A549 (cell line): ENCODE measurements at regions not wholly inside any gene's neighbourhood (a gene's known extent, or its start where the extent isn't known, plus 50 kb on each side); places are given as distances from the start of the nearest gene placed in this dataset.

Source experiments
- ATAC-seq, 2 experiments: fragments of 200-7000 bp in 1 of 2; fragments of >200 bp in 1 of 2; cut with Nextera tagmentation in 1 of 2; cut with Tn5 transposase in 1 of 2; 3 replicates each; pipeline versions ENCODE4 v1.8.0 to v1.9.1; 2018 to 2020; ENCODE audit warnings: mild to moderate bottlenecking in 1 of 2, moderate library complexity in 1 of 2
- CTCF ChIA-PET: fragments of 300-600 bp; sonication (Branson Sonifier 250); formaldehyde crosslinking; extraction: SDS; loops from one replicate; lab custom pipeline; 2021; ENCODE audit warnings: antibody characterized with exemption, inconsistent platforms; lab: Yijun Ruan, JAX
- POLR2A ChIA-PET: fragments of 350-600 bp; formaldehyde crosslinking; extraction: SDS; loops from one replicate; lab custom pipeline; 2021; ENCODE audit warnings: antibody characterized with exemption, inconsistent platforms; lab: Yijun Ruan, JAX
- DNase-seq, 2 experiments: peaks; one replicate each; pipeline versions ENCODE4 v3.0.0 to v3.0.0-alpha.2; 2011 to 2016; ENCODE audit warnings: low read depth in 1 of 2, low spot score in 1 of 2
- FAIRE-seq: peaks from 2 replicates; lab custom pipeline; 2011; peaks lifted over from hg19 to GRCh38; lab: Jason Lieb, UNC
- H3K27ac ChIP-seq, 2 experiments: fragments of >200 bp; sonication (Bioruptor Twin); formaldehyde crosslinking; 3 replicates each; pipeline ENCODE4 v1.5.1; 2016 to 2017
- H3K4me1 ChIP-seq: fragments of >200 bp; sonication (Bioruptor Twin); formaldehyde crosslinking; 3 replicates; pipeline ENCODE4 v1.6.1; 2016
- H3K4me2 ChIP-seq: fragments of >200 bp; sonication (Bioruptor Twin); formaldehyde crosslinking; 3 replicates; pipeline ENCODE4 v1.6.1; 2016
- H3K4me3 ChIP-seq: fragments of >200 bp; sonication (Bioruptor Twin); formaldehyde crosslinking; 3 replicates; pipeline ENCODE4 v1.5.1; 2016
- H3K9me3 ChIP-seq: fragments of >200 bp; sonication (Bioruptor Twin); formaldehyde crosslinking; 3 replicates; pipeline ENCODE4 v1.6.1; 2016
- CBX2 ChIP-seq: fragments of 200-600 bp; sonication (generic); IDR thresholded peaks from 2 replicates; pipeline ENCODE4 v1.6.1; 2016; ENCODE audit warnings: low read depth, mild to moderate bottlenecking, borderline replicate concordance
- CHD2 ChIP-seq: fragments of 150-350 bp; IDR thresholded peaks from 2 replicates; pipeline ENCODE4 v1.6.1; 2014; ENCODE audit warnings: low read length; ENCODE audit not compliant: partially characterized antibody
- EP300 ChIP-seq, 2 experiments: fragments of >200 bp; sonication (Bioruptor Twin); formaldehyde crosslinking; IDR thresholded peaks; 2 replicates in 1 of 2; 3 replicates in 1 of 2; pipeline ENCODE4 v1.6.1; 2016 to 2017
- FOSL2 ChIP-seq, 2 experiments: fragments of 450-650 bp in 1 of 2; fragments of >200 bp in 1 of 2; sonication (Bioruptor Twin) in 1 of 2; formaldehyde crosslinking; IDR thresholded peaks; 2 replicates each; pipeline versions ENCODE4 v1.5.0 to v1.6.1; 2016 to 2020; ENCODE audit warnings: mild to moderate bottlenecking in 1 of 2, moderate library complexity in 1 of 2
- FOXS1 ChIP-seq: fragments of 250-450 bp; sonication (Bioruptor Pico); IDR thresholded peaks from 2 replicates; pipeline ENCODE4 v1.5.0; 2020; ENCODE audit warnings: mild to moderate bottlenecking, moderate library complexity
- HDAC2 ChIP-seq: fragments of 200-600 bp; sonication (generic); IDR thresholded peaks from 2 replicates; pipeline ENCODE4 v1.6.1; 2016
- HOXA7 ChIP-seq: fragments of 250-450 bp; sonication (Bioruptor Pico); IDR thresholded peaks from 2 replicates; pipeline ENCODE4 v1.5.0; 2020; ENCODE audit warnings: mild to moderate bottlenecking, moderate library complexity
- HOXB5 ChIP-seq: fragments of 250-450 bp; sonication (Bioruptor Pico); IDR thresholded peaks from 2 replicates; pipeline ENCODE4 v1.5.0; 2020; ENCODE audit warnings: mild to moderate bottlenecking, moderate library complexity
- JUN ChIP-seq, 2 experiments: fragments of >200 bp; sonication (Bioruptor Twin); formaldehyde crosslinking; IDR thresholded peaks; 2 replicates in 1 of 2; 3 replicates in 1 of 2; pipeline ENCODE4 v1.6.1; 2016 to 2017
- NFE2L2 ChIP-seq: fragments of 150-350 bp; conservative IDR thresholded peaks from 2 replicates; pipeline ENCODE4 v1.6.1; 2014; ENCODE audit warnings: low read length
- NR3C1 ChIP-seq: fragments of >200 bp; sonication (Bioruptor Twin); formaldehyde crosslinking; IDR thresholded peaks from 3 replicates; pipeline ENCODE4 v1.6.1; 2017
- RCOR1 ChIP-seq: fragments of 150-350 bp; IDR thresholded peaks from 2 replicates; pipeline ENCODE4 v1.6.1; 2014; ENCODE audit warnings: antibody characterized with exemption, low read length, low read depth
- RNF2 ChIP-seq: fragments of 200-600 bp; sonication (generic); IDR thresholded peaks from 2 replicates; pipeline ENCODE4 v1.6.1; 2016; ENCODE audit warnings: low read depth, mild to moderate bottlenecking, antibody characterized with exemption, moderate library complexity, borderline replicate concordance
- SREBF2 ChIP-seq: fragments of 450-650 bp; IDR thresholded peaks from 2 replicates; pipeline ENCODE4 v1.6.1; 2014; ENCODE audit warnings: mild to moderate bottlenecking, moderate library complexity
- ZNF302 ChIP-seq: fragments of 250-450 bp; sonication (Bioruptor Pico); IDR thresholded peaks from 2 replicates; pipeline ENCODE4 v1.9.0; 2021; ENCODE audit warnings: inconsistent platforms, mild to moderate bottlenecking, moderate library complexity
- ZSCAN20 ChIP-seq: fragments of 250-450 bp; sonication (Bioruptor Pico); IDR thresholded peaks from 2 replicates; pipeline ENCODE4 v1.8.0; 2022; ENCODE audit warnings: mild to moderate bottlenecking, moderate library complexity
- WGBS: methylation state at CpG from one replicate; pipeline ENCODE4 v1.1.6; 2017; ENCODE audit errors: missing lambda C conversion rate; 5-methylcytosine and 5-hydroxymethylcytosine counted together
- TF ChIP-seq, protein P1 (sequence below): fragments of 450-650 bp; IDR thresholded peaks from 2 replicates; pipeline ENCODE4 v1.6.1; 2014; ENCODE audit warnings: antibody characterized with exemption
- TF ChIP-seq, protein P2 (sequence below): fragments of >200 bp; sonication (Bioruptor Twin); formaldehyde crosslinking; IDR thresholded peaks from 3 replicates; pipeline ENCODE4 v1.5.1; 2016
- TF ChIP-seq, protein P3 (sequence below): fragments of 150-350 bp; IDR thresholded peaks from 2 replicates; pipeline ENCODE4 v1.6.1; 2014; ENCODE audit warnings: low read depth, mild to moderate bottlenecking, low read length
- TF ChIP-seq, protein P4 (sequence below): IDR thresholded peaks from 2 replicates; pipeline ENCODE4 v1.6.1; 2012

DNA sequence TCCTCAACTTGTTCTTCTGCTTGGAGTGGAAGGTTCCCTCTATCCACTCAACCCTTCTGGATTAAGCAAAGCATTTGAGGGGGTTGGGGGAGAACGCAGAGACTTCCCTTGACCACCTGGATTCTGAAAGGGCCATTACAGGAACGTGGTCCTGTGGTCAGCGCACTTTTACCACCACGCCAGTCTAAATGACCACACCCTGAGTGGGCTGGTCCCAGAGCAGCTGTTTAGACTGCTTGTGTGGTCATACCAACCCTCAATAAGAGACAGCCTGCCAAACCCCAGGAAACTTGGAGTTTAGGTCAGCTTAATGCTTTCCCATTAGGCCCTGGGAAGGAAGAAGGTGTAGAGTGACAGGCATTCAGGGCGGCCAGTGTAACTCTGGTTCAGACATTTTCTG lies 165.5 kb upstream of the ATP2B1 start (continued):
- TF ChIP-seq, protein P1, sequence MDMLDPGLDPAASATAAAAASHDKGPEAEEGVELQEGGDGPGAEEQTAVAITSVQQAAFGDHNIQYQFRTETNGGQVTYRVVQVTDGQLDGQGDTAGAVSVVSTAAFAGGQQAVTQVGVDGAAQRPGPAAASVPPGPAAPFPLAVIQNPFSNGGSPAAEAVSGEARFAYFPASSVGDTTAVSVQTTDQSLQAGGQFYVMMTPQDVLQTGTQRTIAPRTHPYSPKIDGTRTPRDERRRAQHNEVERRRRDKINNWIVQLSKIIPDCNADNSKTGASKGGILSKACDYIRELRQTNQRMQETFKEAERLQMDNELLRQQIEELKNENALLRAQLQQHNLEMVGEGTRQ: no peak
- TF ChIP-seq SREBF2: no peak

DNA sequence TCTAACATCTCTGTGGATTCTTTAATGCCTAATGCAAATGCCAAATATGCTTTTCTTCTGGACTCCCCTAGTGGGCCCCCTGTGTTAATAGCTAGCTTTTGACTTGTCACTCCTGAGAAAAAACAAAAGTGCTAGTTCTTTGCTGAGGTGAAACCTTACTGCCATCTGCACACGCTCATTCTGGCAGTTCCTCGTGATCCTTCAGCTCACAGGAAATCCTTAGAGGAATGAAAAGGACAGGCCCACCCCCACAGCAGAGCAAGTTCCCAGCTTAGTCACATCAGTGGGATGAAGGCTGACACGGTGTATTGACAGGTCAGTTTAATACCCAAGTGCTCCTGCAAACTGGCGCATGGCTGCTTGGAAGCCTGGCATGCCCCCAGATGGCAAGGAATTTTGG lies 165.1 kb upstream of the ATP2B1 start:
- Histone ChIP-seq H3K27ac (no peak overlapping the region), H3K9me3 (peaks cover 17% of the 10 kb centered on the region; the same call in 2 of the 3 replicates), H3K4me1 (no peaks in the 10 kb centered on the region), H3K4me2 (no peak overlapping the region), H3K4me3 (no peak overlapping the region)
- FAIRE-seq (no peak), ATAC-seq (no peak), DNase-seq (no peak)
- 79% methylated on average over 4 of the region's 4 CpGs for WGBS
- POLR2A ChIA-PET: no interaction called here
- CTCF ChIA-PET: interaction anchor here (1.6 kb wide), 1 partner anchor 11 kb away, joined by 5 read pairs; no protein-coding TSS in a partner anchor
- TF ChIP-seq RNF2 (no peak), HOXB5 (CRISPR knock-in tag) (no peak), JUN (IDR thresholded peaks at IDR 0.05) (no peak), ZSCAN20 (CRISPR knock-in tag) (no peak), EP300 (IDR thresholded peaks at IDR 0.05) (no peak), CBX2 (no peak), FOXS1 (CRISPR knock-in tag) (no peak), SREBF2 (no peak), CHD2 (no peak), ZNF302 (CRISPR knock-in tag) (no peak), FOSL2 (IDR thresholded peaks at IDR 0.05) (no peak), FOSL2 (CRISPR knock-in tag; IDR thresholded peaks at IDR 0.05) (no peak)
- TF ChIP-seq, protein P2, sequence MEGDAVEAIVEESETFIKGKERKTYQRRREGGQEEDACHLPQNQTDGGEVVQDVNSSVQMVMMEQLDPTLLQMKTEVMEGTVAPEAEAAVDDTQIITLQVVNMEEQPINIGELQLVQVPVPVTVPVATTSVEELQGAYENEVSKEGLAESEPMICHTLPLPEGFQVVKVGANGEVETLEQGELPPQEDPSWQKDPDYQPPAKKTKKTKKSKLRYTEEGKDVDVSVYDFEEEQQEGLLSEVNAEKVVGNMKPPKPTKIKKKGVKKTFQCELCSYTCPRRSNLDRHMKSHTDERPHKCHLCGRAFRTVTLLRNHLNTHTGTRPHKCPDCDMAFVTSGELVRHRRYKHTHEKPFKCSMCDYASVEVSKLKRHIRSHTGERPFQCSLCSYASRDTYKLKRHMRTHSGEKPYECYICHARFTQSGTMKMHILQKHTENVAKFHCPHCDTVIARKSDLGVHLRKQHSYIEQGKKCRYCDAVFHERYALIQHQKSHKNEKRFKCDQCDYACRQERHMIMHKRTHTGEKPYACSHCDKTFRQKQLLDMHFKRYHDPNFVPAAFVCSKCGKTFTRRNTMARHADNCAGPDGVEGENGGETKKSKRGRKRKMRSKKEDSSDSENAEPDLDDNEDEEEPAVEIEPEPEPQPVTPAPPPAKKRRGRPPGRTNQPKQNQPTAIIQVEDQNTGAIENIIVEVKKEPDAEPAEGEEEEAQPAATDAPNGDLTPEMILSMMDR: no peak
- TF ChIP-seq, protein P1: no peak
- TF ChIP-seq, all 56 proteins: peak for 0

DNA sequence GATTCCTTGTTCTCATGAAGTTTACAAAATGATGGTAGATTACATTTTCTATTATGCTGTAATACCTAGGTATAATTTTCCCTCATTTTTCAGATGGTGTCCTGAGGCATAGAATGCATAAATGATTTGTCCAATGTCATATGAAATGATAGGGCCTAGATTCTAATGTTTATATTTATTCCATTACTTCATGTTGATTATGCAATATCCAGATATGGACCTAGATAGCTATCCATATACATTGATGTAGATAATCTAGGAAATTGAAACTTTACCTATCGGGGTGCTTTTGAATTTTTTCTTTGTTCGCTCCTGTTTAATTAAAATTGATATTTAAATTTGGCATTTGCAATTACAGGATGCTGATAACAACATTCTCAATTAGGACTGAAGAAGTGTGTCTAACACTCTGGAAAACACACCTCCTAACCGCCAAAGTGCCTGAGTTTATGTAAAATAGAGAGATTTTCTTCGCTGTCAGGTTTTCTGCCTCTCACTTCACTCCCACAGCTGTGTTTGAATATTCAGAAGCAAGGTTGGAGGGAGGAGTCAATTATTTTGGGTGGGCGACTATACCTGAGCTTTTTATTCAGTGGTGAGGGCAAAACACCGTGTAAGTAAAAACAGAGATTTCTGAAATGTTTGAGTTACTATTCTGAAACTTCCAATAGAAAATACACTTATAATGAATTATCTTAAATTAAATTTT lies 164.4 kb upstream of the ATP2B1 start:
- FAIRE-seq (no peak), ATAC-seq (no peak), DNase-seq (no peak)
- CTCF ChIA-PET: interaction anchor here (1.6 kb wide), 1 partner anchor 12 kb away, joined by 5 read pairs; no protein-coding TSS in a partner anchor
- no peaks in the 10 kb centered on the region for H3K4me1 ChIP-seq
- POLR2A ChIA-PET: no interaction called here
- H3K27ac ChIP-seq: no peak overlapping the region
- H3K9me3 ChIP-seq: peaks cover 17% of the 10 kb centered on the region; the same call in 2 of the 3 replicates
- H3K4me2 ChIP-seq: no peak overlapping the region
- WGBS: 77% methylated on average over 6 of the region's 6 CpGs
- TF ChIP-seq, protein P3, sequence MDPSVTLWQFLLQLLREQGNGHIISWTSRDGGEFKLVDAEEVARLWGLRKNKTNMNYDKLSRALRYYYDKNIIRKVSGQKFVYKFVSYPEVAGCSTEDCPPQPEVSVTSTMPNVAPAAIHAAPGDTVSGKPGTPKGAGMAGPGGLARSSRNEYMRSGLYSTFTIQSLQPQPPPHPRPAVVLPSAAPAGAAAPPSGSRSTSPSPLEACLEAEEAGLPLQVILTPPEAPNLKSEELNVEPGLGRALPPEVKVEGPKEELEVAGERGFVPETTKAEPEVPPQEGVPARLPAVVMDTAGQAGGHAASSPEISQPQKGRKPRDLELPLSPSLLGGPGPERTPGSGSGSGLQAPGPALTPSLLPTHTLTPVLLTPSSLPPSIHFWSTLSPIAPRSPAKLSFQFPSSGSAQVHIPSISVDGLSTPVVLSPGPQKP: no peak
- TF ChIP-seq HOXA7 (no peak), HOXB5 (CRISPR knock-in tag) (no peak), RCOR1 (no peak), HDAC2 (no peak), RNF2 (no peak), NR3C1 (no peak), NFE2L2 (no peak)
- TF ChIP-seq, protein P4, sequence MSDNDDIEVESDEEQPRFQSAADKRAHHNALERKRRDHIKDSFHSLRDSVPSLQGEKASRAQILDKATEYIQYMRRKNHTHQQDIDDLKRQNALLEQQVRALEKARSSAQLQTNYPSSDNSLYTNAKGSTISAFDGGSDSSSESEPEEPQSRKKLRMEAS: no peak
- TF ChIP-seq, protein P1: no peak
- H3K4me3 ChIP-seq: no peak overlapping the region
